PC-9 (cell line): ENCODE measurements at regions not wholly inside any gene's neighbourhood (a gene's known extent, or its start where the extent isn't known, plus 50 kb on each side); places are given as distances from the start of the nearest gene placed in this dataset.

Experiments used
- BruUV-seq: library from RNA; stranded (reverse); fragments of 400-500 nt; replicated peaks from 2 replicates; lab custom pipeline; 2021; lab: Mats Ljungman, UMichigan
- CTCF ChIA-PET: fragments of 300-600 bp; sonication (Branson Sonifier 250); formaldehyde crosslinking; loops from one replicate; lab custom pipeline; 2022; ENCODE audit warnings: antibody characterized with exemption; lab: Charles Lee
- POLR2A ChIA-PET: fragments of 300-600 bp; sonication (Branson Sonifier 250); formaldehyde crosslinking; loops from one replicate; lab custom pipeline; 2022; ENCODE audit warnings: antibody characterized with exemption; ENCODE audit not compliant: unreplicated experiment; lab: Charles Lee
- DNase-seq, 2 experiments: peaks; one replicate each; pipeline versions ENCODE4 v3.0.0 to v3.0.0-alpha.2; 2015 to 2022; ENCODE audit warnings: mixed read lengths in 1 of 2
- H2AFZ ChIP-seq: fragments of 200-600 bp; sonication (generic); 2 replicates; pipeline ENCODE4 v1.8.1; 2017; ENCODE audit warnings: antibody characterized with exemption
- H3F3A ChIP-seq: fragments of 200-600 bp; sonication (generic); 2 replicates; pipeline ENCODE4 v1.8.1; 2017; ENCODE audit warnings: antibody characterized with exemption, mild to moderate bottlenecking, low read depth; ENCODE audit not compliant: insufficient read depth
- H3K27ac ChIP-seq: fragments of 200-600 bp; sonication (generic); 2 replicates; pipeline ENCODE4 v1.6.1; 2016; ENCODE audit warnings: mixed run types
- H3K27me3 ChIP-seq: fragments of 200-600 bp; sonication (generic); 2 replicates; pipeline ENCODE4 v1.6.1; 2016; ENCODE audit warnings: low read depth, mixed run types; ENCODE audit not compliant: insufficient read depth
- H3K36me3 ChIP-seq: fragments of 200-600 bp; sonication (generic); 2 replicates; pipeline ENCODE4 v1.6.1; 2016; ENCODE audit warnings: low read depth, mixed run types
- H3K4me1 ChIP-seq: fragments of 200-600 bp; sonication (generic); replicated peaks from 2 replicates; pipeline ENCODE4 v1.6.1; 2016; ENCODE audit warnings: mixed run types; ENCODE audit not compliant: insufficient read depth
- H3K4me2 ChIP-seq: fragments of 200-600 bp; sonication (generic); 2 replicates; pipeline ENCODE4 v1.6.1; 2017; ENCODE audit warnings: mixed run types
- H3K4me3 ChIP-seq: fragments of 200-600 bp; sonication (generic); 2 replicates; pipeline ENCODE4 v1.6.1; 2016; ENCODE audit warnings: mixed run types
- H3K79me2 ChIP-seq: fragments of 200-600 bp; sonication (generic); 2 replicates; pipeline ENCODE4 v1.6.1; 2017; ENCODE audit warnings: low read depth, mixed run types
- H3K9me2 ChIP-seq: fragments of 200-600 bp; sonication (generic); 2 replicates; pipeline ENCODE4 v1.8.1; 2017; ENCODE audit warnings: mild to moderate bottlenecking; ENCODE audit not compliant: insufficient read depth
- H3K9me3 ChIP-seq: fragments of 200-600 bp; sonication (generic); 2 replicates; pipeline ENCODE4 v1.8.1; 2016; ENCODE audit warnings: low read depth; ENCODE audit not compliant: insufficient read depth
- H4K20me1 ChIP-seq: fragments of 200-600 bp; sonication (generic); 2 replicates; pipeline ENCODE4 v1.8.1; 2017; ENCODE audit not compliant: insufficient read depth
- CTCF ChIP-seq: fragments of 200-600 bp; sonication (generic); conservative IDR thresholded peaks from 2 replicates; pipeline ENCODE4 v1.6.1; 2017; ENCODE audit warnings: mixed run types, antibody characterized with exemption, mild to moderate bottlenecking, moderate library complexity
- EZH2 ChIP-seq: fragments of 200-600 bp; sonication (generic); IDR thresholded peaks from 2 replicates; pipeline ENCODE4 v1.8.0; 2017; ENCODE audit warnings: antibody characterized with exemption, low read depth
- intact Hi-C: fragments of 100-400 bp; cut with micrococcal nuclease; formaldehyde crosslinking; loops from one replicate; pipeline ENCODE4 v1.10.0; 2022; ENCODE audit not compliant: unreplicated experiment

- no peak overlapping the region for H2AFZ ChIP-seq
- no peak overlapping the region for H3K27ac ChIP-seq
- no peaks in the 10 kb centered on the region for H4K20me1 ChIP-seq
- H3K9me2 ChIP-seq: no peaks in the 10 kb centered on the region
- no peak overlapping the region for H3K4me2 ChIP-seq
- no peak for TF ChIP-seq EZH2
- no peak for TF ChIP-seq CTCF
- intact Hi-C loops: loop anchor here (10.0 kb wide), 1 partner anchor 105 kb away; no protein-coding TSS in a partner anchor
- H3K36me3 ChIP-seq: no peaks in the 10 kb centered on the region
- H3K27me3 ChIP-seq: no peaks in the 10 kb centered on the region
- no TSS peak for BruUV-seq
- no peak for DNase-seq
- ChIA-PET CTCF (no interaction called here), POLR2A (no interaction called here)
- H3K4me1 ChIP-seq: no peaks in the 10 kb centered on the region
- H3F3A ChIP-seq: no peaks in the 10 kb centered on the region
- no peak overlapping the region for H3K4me3 ChIP-seq
- no peaks in the 10 kb centered on the region for H3K9me3 ChIP-seq
- no peaks in the 10 kb centered on the region for H3K79me2 ChIP-seq
Measured at GRCh38 chr18:22099925-22100324, 69.5 kb upstream of the GATA6 start.

- no peaks in the 10 kb centered on the region; the same call in 1 of the 2 replicates for H3F3A ChIP-seq
- DNase-seq: no peak
- H3K36me3 ChIP-seq: no peaks in the 10 kb centered on the region
- H3K27me3 ChIP-seq: no peaks in the 10 kb centered on the region
- peaks cover 7% of the 10 kb centered on the region for H3K4me1 ChIP-seq
- H3K4me2 ChIP-seq: no peak overlapping the region
- no peak overlapping the region for H3K4me3 ChIP-seq
- no peak overlapping the region for H2AFZ ChIP-seq
- ChIA-PET CTCF (no interaction called here), POLR2A (no interaction called here)
- H3K79me2 ChIP-seq: no peaks in the 10 kb centered on the region
- intact Hi-C loops: loop anchor here (10.0 kb wide), 1 partner anchor 107 kb away; no protein-coding TSS in a partner anchor
- no peak for TF ChIP-seq EZH2
- no peak overlapping the region for H3K27ac ChIP-seq
- H3K9me2 ChIP-seq: no peaks in the 10 kb centered on the region
- no peaks in the 10 kb centered on the region for H4K20me1 ChIP-seq
- no TSS peak for BruUV-seq
- H3K9me3 ChIP-seq: no peaks in the 10 kb centered on the region
Measured at GRCh38 chr18:22101731-22102130, 67.7 kb upstream of the GATA6 start.

GRCh38 chr18:22102953-22103646 lies 66.3 kb upstream of the GATA6 start:
- no peak for DNase-seq
- Histone ChIP-seq H4K20me1 (no peaks in the 10 kb centered on the region), H3K9me2 (no peaks in the 10 kb centered on the region), H3F3A (no peaks in the 10 kb centered on the region; the same call in 1 of the 2 replicates), H3K4me1 (peaks cover 11% of the 10 kb centered on the region), H3K4me2 (no peak overlapping the region), H3K9me3 (no peaks in the 10 kb centered on the region), H3K27me3 (no peaks in the 10 kb centered on the region), H3K4me3 (no peak overlapping the region), H3K27ac (no peak overlapping the region), H3K79me2 (no peaks in the 10 kb centered on the region), H3K36me3 (no peaks in the 10 kb centered on the region), H2AFZ (no peak overlapping the region)
- TF ChIP-seq CTCF: no peak
- no TSS peak for BruUV-seq
- intact Hi-C loops: loop anchor here (10.0 kb wide), 1 partner anchor 108 kb away; no protein-coding TSS in a partner anchor
- ChIA-PET POLR2A (no interaction called here), CTCF (no interaction called here)
